K562 (cell line): ENCODE measurements at regions not wholly inside any gene's neighbourhood (a gene's known extent, or its start where the extent isn't known, plus 50 kb on each side); places are given as distances from the start of the nearest gene placed in this dataset.

ENCODE experiments used
- ATAC-seq: fragments of 200-7000 bp; cut with Tn5 transposase; 3 replicates; pipeline ENCODE4 v1.9.1; 2020; ENCODE audit warnings: moderate library complexity
- BruUV-seq: library from RNA; stranded (reverse); fragments of 400-500 nt; replicated peaks from 2 replicates; lab custom pipeline; 2021; lab: Mats Ljungman, UMichigan
- CTCF ChIA-PET: fragments of 300-600 bp; formaldehyde crosslinking; extraction: SDS; loops from one replicate; lab custom pipeline; 2021; ENCODE audit warnings: low intra/inter-chr PET ratio; lab: Yijun Ruan, JAX
- POLR2A ChIA-PET: fragments of 300-600, 350-650 bp; sonication (Branson Sonifier 250); formaldehyde crosslinking; extraction: SDS; loops from one replicate; lab custom pipeline; 2021; ENCODE audit warnings: antibody characterized with exemption, inconsistent platforms; lab: Yijun Ruan, JAX
- DNase-seq, 4 experiments: peaks; one replicate each; pipeline versions ENCODE4 v3.0.0 to v3.0.0-alpha.2; 2011 to 2018; ENCODE audit warnings: low spot score in 3 of 4, mixed read lengths in 3 of 4; ENCODE audit errors: extremely low read depth in 1 of 4
- FAIRE-seq: peaks from 2 replicates; lab custom pipeline; 2011; peaks lifted over from hg19 to GRCh38; lab: Jason Lieb, UNC
- H2AFZ ChIP-seq: 2 replicates; pipeline ENCODE4 v1.6.0; 2011; ENCODE audit warnings: low read depth, low read length, control low read depth, inconsistent platforms
- H3K27ac ChIP-seq: fragments of 200-600 bp; 3 replicates; pipeline ENCODE4 v1.8.0; 2011; ENCODE audit warnings: low read depth, mild to moderate bottlenecking, control low read depth, inconsistent platforms, low read length, moderate library complexity, mixed read lengths; ENCODE audit errors: extremely low read depth
- H3K27me3 ChIP-seq, 2 experiments: fragments of 300-600 bp in 1 of 2; 2 replicates in 1 of 2; 3 replicates in 1 of 2; pipeline versions ENCODE4 v1.6.0 to v1.8.0; 2011; ENCODE audit warnings: inconsistent platforms in 2 of 2, low read length in 2 of 2, mild to moderate bottlenecking in 1 of 2, mixed read lengths in 1 of 2, moderate library complexity in 1 of 2; ENCODE audit not compliant: control insufficient read depth in 2 of 2, insufficient read depth in 2 of 2
- H3K36me3 ChIP-seq: fragments of 300-600 bp; 3 replicates; pipeline ENCODE4 v1.8.0; 2011; ENCODE audit warnings: mild to moderate bottlenecking, low read length, inconsistent platforms; ENCODE audit not compliant: control insufficient read depth, insufficient read depth
- H3K4me1 ChIP-seq, 2 experiments: fragments of 200-600 bp in 1 of 2; replicated peaks in 1 of 2; 2 replicates in 1 of 2; 3 replicates in 1 of 2; pipeline versions ENCODE4 v1.5.1 to v1.8.0; 2011; ENCODE audit warnings: inconsistent platforms in 2 of 2, low read length in 2 of 2, mild to moderate bottlenecking in 1 of 2, mixed read lengths in 1 of 2, moderate library complexity in 1 of 2; ENCODE audit not compliant: control insufficient read depth in 2 of 2, insufficient read depth in 2 of 2
- H3K4me2 ChIP-seq: 2 replicates; pipeline ENCODE4 v1.6.1; 2011; ENCODE audit warnings: low read length, control low read depth, inconsistent platforms, mixed read lengths; ENCODE audit not compliant: insufficient read depth
- H3K4me3 ChIP-seq: fragments of 200-600 bp; sonication (generic), shearing (Covaris generic); 2 replicates; pipeline ENCODE4 v1.5.1; 2016; ENCODE audit warnings: control low read depth, inconsistent platforms
- H3K79me2 ChIP-seq: fragments of 200-600 bp; 3 replicates; pipeline ENCODE4 v1.8.0; 2011; ENCODE audit warnings: low read length, inconsistent platforms; ENCODE audit not compliant: control insufficient read depth, insufficient read depth
- H3K9ac ChIP-seq, 2 experiments: 2 replicates each; pipeline versions ENCODE4 v1.6.0 to v1.6.1; 2011; ENCODE audit warnings: low read depth in 2 of 2, low read length in 2 of 2, control low read depth in 1 of 2, inconsistent platforms in 1 of 2, mild to moderate bottlenecking in 1 of 2, mixed read lengths in 1 of 2; ENCODE audit not compliant: insufficient read depth in 1 of 2
- H3K9me1 ChIP-seq: one replicate; pipeline ENCODE4 v1.6.0; 2011; ENCODE audit warnings: inconsistent platforms, mild to moderate bottlenecking, low read length, moderate library complexity; ENCODE audit not compliant: control insufficient read depth, insufficient read depth
- H3K9me3 ChIP-seq: replicated peaks from 2 replicates; pipeline ENCODE4 v1.5.1; 2011; ENCODE audit warnings: low read depth, low read length, inconsistent platforms; ENCODE audit not compliant: control insufficient read depth, insufficient read depth
- H4K20me1 ChIP-seq: replicated peaks from 2 replicates; pipeline ENCODE4 v1.6.1; 2011; ENCODE audit warnings: low read length, inconsistent platforms, mixed read lengths; ENCODE audit not compliant: control insufficient read depth, insufficient read depth
- HIVEP1 ChIP-seq: fragments of 250-450 bp; sonication (Bioruptor Pico); IDR thresholded peaks from 2 replicates; pipeline ENCODE4 v1.4.0; 2020; ENCODE audit warnings: mild to moderate bottlenecking
- KAT7 ChIP-seq: sonication (generic); formaldehyde crosslinking; IDR thresholded peaks from 2 replicates; pipeline ENCODE4 v1.8.0; 2022; ENCODE audit warnings: missing genetic modification reagents, mild to moderate bottlenecking, borderline replicate concordance
- MAFF ChIP-seq: IDR thresholded peaks from 2 replicates; pipeline ENCODE4 v1.6.1; 2012; ENCODE audit warnings: low read length, improper control_type of control experiment
- MTA3 ChIP-seq: fragments of 450-650 bp; formaldehyde crosslinking; IDR thresholded peaks from 2 replicates; pipeline ENCODE4 v1.6.1; 2017; ENCODE audit warnings: mild to moderate bottlenecking, borderline replicate concordance
- NR2C2 ChIP-seq, 2 experiments: fragments of 200-800 bp in 1 of 2; sonication (Bioruptor generic) in 1 of 2; sonication (generic) in 1 of 2; formaldehyde crosslinking in 1 of 2; IDR thresholded peaks; 2 replicates each; pipeline versions ENCODE4 v1.6.1 to v1.8.0; 2016 to 2022; ENCODE audit warnings: mild to moderate bottlenecking in 1 of 2, missing compliant biosample characterization in 1 of 2, missing genetic modification characterization in 1 of 2, missing genetic modification reagents in 1 of 2
- RREB1 ChIP-seq: fragments of 250-450 bp; sonication (Bioruptor Pico); IDR thresholded peaks from 2 replicates; pipeline ENCODE4 v1.4.0; 2020
- SMARCA4 ChIP-seq: fragments of 450-650 bp; IDR thresholded peaks from 2 replicates; pipeline ENCODE4 v1.6.1; 2016
- SMARCE1 ChIP-seq: fragments of 450-650 bp; IDR thresholded peaks from 2 replicates; pipeline ENCODE4 v1.7.1; 2016; ENCODE audit warnings: mild to moderate bottlenecking
- ZFPM2 ChIP-seq: fragments of 250-450 bp; sonication (Bioruptor Pico); IDR thresholded peaks from 2 replicates; pipeline ENCODE4 v1.5.1; 2022; ENCODE audit warnings: mild to moderate bottlenecking
- ZNF146 ChIP-seq: IDR thresholded peaks from one replicate; pipeline ENCODE4 v1.6.1; 2018; ENCODE audit warnings: missing compliant biosample characterization; ENCODE audit not compliant: unreplicated experiment
- ZNF197 ChIP-seq: fragments of 200-800 bp; sonication (Bioruptor generic); IDR thresholded peaks from 2 replicates; pipeline ENCODE4 v1.6.1; 2016; ENCODE audit warnings: low read depth, missing genetic modification characterization, missing compliant biosample characterization
- ZNF311 ChIP-seq: fragments of 250-450 bp; sonication (Bioruptor Pico); IDR thresholded peaks from 2 replicates; pipeline ENCODE4 v1.4.0; 2020; ENCODE audit warnings: mild to moderate bottlenecking, moderate library complexity
- WGBS: fragments of 100-300 bp; shearing (Covaris generic); methylation state at CpG from one replicate; pipeline ENCODE4 v1.1.6; 2016; ENCODE audit warnings: low coverage, mixed read lengths; ENCODE audit not compliant: insufficient coverage; ENCODE audit errors: missing lambda C conversion rate; 5-methylcytosine and 5-hydroxymethylcytosine counted together
- in situ Hi-C: fragments of 300-500 bp; cut with MboI; formaldehyde crosslinking; loops from 4 replicates; pipeline ENCODE4 v1.15.0; 2018; ENCODE audit warnings: inconsistent platforms, mixed read lengths
- intact Hi-C: fragments of 100-400 bp; cut with micrococcal nuclease; formaldehyde crosslinking; loops from 2 replicates; pipeline ENCODE4 v1.14.2; 2022
- TF ChIP-seq, protein P1 (sequence below): sonication (generic); formaldehyde crosslinking; IDR thresholded peaks from 2 replicates; pipeline ENCODE4 v1.8.0; 2022; ENCODE audit warnings: missing genetic modification reagents, mild to moderate bottlenecking, moderate library complexity, borderline replicate concordance

- TF ChIP-seq ZNF311 (CRISPR knock-in tag): no peak
- no peak for TF ChIP-seq ZNF197 (CRISPR knock-in tag)
- peak; percentile 71 for TF ChIP-seq SMARCA4
- 0 out of 2 replicates have a peak, but pooled peaks have one; percentile 32 for TF ChIP-seq MTA3
- TF ChIP-seq, protein P1, sequence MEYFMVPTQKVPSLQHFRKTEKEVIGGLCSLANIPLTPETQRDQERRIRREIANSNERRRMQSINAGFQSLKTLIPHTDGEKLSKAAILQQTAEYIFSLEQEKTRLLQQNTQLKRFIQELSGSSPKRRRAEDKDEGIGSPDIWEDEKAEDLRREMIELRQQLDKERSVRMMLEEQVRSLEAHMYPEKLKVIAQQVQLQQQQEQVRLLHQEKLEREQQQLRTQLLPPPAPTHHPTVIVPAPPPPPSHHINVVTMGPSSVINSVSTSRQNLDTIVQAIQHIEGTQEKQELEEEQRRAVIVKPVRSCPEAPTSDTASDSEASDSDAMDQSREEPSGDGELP (CRISPR knock-in tag): peak; percentile 97
- peak; percentile 46; the same call in 1 of the 2 replicates for TF ChIP-seq SMARCE1
- TF ChIP-seq, all 486 proteins: peak for 26
Measured at GRCh38 chr13:28568286-28568685, 73.4 kb upstream of the FLT1 start (continued).

DNA sequence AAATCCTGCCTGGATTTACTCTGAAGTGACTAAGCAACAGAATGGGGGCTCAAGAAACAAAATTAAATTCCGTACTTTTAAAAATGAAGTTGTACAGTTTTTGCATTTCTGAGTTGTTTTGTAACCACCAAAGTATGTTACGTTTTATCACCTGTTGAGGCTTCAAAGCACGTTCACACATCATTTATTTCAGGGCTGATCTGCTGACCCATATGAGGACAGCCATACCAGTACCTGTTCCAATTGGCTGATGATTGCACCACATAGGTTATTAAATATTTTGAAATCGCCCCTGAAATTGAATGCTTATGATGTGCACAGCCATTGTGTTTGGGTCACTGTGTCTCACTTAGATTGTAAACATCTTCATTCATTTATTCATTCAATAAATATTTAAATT, 72.0 kb upstream of the FLT1 start:
- BruUV-seq: no TSS peak
- H3K27me3 ChIP-seq: 0 out of 5 replicates have a peak, but pooled peaks cover 0 to 12% of the 10 kb centered on the region in 2 experiments
- H3K9ac ChIP-seq: no peak overlapping the region
- H3K27ac ChIP-seq: no peak overlapping the region
- 21% methylated on average over 4 of the region's 4 CpGs for WGBS
- FAIRE-seq (no peak), DNase-seq (no peak), ATAC-seq (no peak)
- H2AFZ ChIP-seq: no peak overlapping the region
- intact Hi-C loops: no loop called here
- in situ Hi-C loops: no loop called here
- H3K79me2 ChIP-seq: no peaks in the 10 kb centered on the region
- POLR2A ChIA-PET: no interaction called here
- H3K9me3 ChIP-seq: no peaks in the 10 kb centered on the region
- H3K36me3 ChIP-seq: no peaks in the 10 kb centered on the region
- CTCF ChIA-PET: no interaction called here
- H3K4me2 ChIP-seq: no peak overlapping the region
- no peaks in the 10 kb centered on the region for H4K20me1 ChIP-seq
- no peak overlapping the region for H3K4me3 ChIP-seq
- H3K4me1 ChIP-seq: peaks cover 5 to 17% of the 10 kb centered on the region in 2 experiments; a peak in 3 of 5 replicates
- H3K9me1 ChIP-seq: no peaks in the 10 kb centered on the region
- TF ChIP-seq RREB1 (CRISPR knock-in tag) (no peak), ZNF146 (CRISPR knock-in tag) (no peak), ZFPM2 (CRISPR knock-in tag) (no peak), MAFF (no peak), KAT7 (CRISPR knock-in tag) (no peak), NR2C2 (CRISPR knock-in tag; IDR thresholded peaks at IDR 0.05) (no peak), NR2C2 (tag; IDR thresholded peaks at IDR 0.05) (no peak), HIVEP1 (CRISPR knock-in tag) (no peak)
